Amniotic stem cell (primary cell): ENCODE measurements at regions not wholly inside any gene's neighbourhood (a gene's known extent, or its start where the extent isn't known, plus 50 kb on each side); places are given as distances from the start of the nearest gene placed in this dataset.
"Not testable (repeated sequence)": the region's sequence is repeated elsewhere in the genome, so short reads cannot be mapped to it uniquely, and the experiment has no call there.

Experiments used
- DNase-seq: peaks from one replicate; lab custom pipeline; 2025; lab: John Stamatoyannopoulos, UW

- no peak for DNase-seq
Measured at GRCh38 chr20:4434681-4435080, 185.6 kb upstream of the ADRA1D start.

GRCh38 chr20:4431446-4431845 lies 182.4 kb upstream of the ADRA1D start:
- no peak for DNase-seq

GRCh38 chr20:4430826-4431225 lies 181.7 kb upstream of the ADRA1D start:
- DNase-seq, result not testable (repeated sequence)

- DNase-seq, result no peak
Measured at GRCh38 chr20:4427940-4428586, 179.0 kb upstream of the ADRA1D start.

GRCh38 chr20:4418141-4418540 lies 169.1 kb upstream of the ADRA1D start:
- DNase-seq, result no peak

- no peak for DNase-seq
Measured at GRCh38 chr20:4415281-4415680, 166.2 kb upstream of the ADRA1D start.

GRCh38 chr20:4413314-4414049 lies 164.4 kb upstream of the ADRA1D start:
- DNase-seq, result no peak

- no peak for DNase-seq
Measured at GRCh38 chr20:4412216-4412615, 163.1 kb upstream of the ADRA1D start.

- no peak for DNase-seq
Measured at GRCh38 chr20:4411744-4412143, 162.7 kb upstream of the ADRA1D start.

- peak; percentile 33 for DNase-seq
Measured at GRCh38 chr20:4406627-4407026, 157.5 kb upstream of the ADRA1D start.

GRCh38 chr20:4401601-4402000 lies 152.5 kb upstream of the ADRA1D start:
- DNase-seq, result no peak

- DNase-seq, result no peak
Measured at GRCh38 chr20:4384961-4385360, 135.9 kb upstream of the ADRA1D start.

- DNase-seq, result no peak
Measured at GRCh38 chr20:4383961-4384360, 134.9 kb upstream of the ADRA1D start.

- no peak for DNase-seq
Measured at GRCh38 chr20:4375881-4376280, 126.8 kb upstream of the ADRA1D start.

GRCh38 chr20:4373454-4373853 lies 124.4 kb upstream of the ADRA1D start:
- DNase-seq, result no peak

- no peak for DNase-seq
Measured at GRCh38 chr20:4371623-4372251, 122.7 kb upstream of the ADRA1D start.

- DNase-seq, result no peak
Measured at GRCh38 chr20:4370851-4371250, 121.8 kb upstream of the ADRA1D start.

GRCh38 chr20:4369798-4370124 lies 120.7 kb upstream of the ADRA1D start:
- no peak for DNase-seq

GRCh38 chr20:4369119-4369797 lies 120.2 kb upstream of the ADRA1D start:
- DNase-seq, result no peak

- no peak for DNase-seq
Measured at GRCh38 chr20:4366076-4366475, 117.0 kb upstream of the ADRA1D start.

GRCh38 chr20:4358552-4358951 lies 109.5 kb upstream of the ADRA1D start:
- DNase-seq, result no peak

- no peak for DNase-seq
Measured at GRCh38 chr20:4352348-4352747, 103.3 kb upstream of the ADRA1D start.

- DNase-seq, result no peak
Measured at GRCh38 chr20:4350096-4350495, 101.0 kb upstream of the ADRA1D start.
